ENCODE measurements at regions not wholly inside any gene's neighbourhood (a gene's known extent, or its start where the extent isn't known, plus 50 kb on each side); places are given as distances from the start of the nearest gene placed in this dataset.

GRCh38 chr15:53126144-53126543 is 336.0 kb upstream of the ONECUT1 start:
- TF ChIP-seq CEBPB (IDR thresholded peaks at IDR 0.05) (no peak), CTCF (IDR thresholded peaks at IDR 0.05) (no peak)
